Omental fat pad (tissue), 3 donors: ENCODE measurements at regions not wholly inside any gene's neighbourhood (a gene's known extent, or its start where the extent isn't known, plus 50 kb on each side); places are given as distances from the start of the nearest gene placed in this dataset.
"Not testable (repeated sequence)": the region's sequence is repeated elsewhere in the genome, so short reads cannot be mapped to it uniquely, and the experiment has no call there.

Experiments
- ATAC-seq: fragments of 150-250 bp; one replicate; pipeline ENCODE4 v1.9.1; 2016; ENCODE audit warnings: mild to moderate bottlenecking, moderate library complexity; ENCODE audit not compliant: low FRiP score
- DNase-seq: peaks from one replicate; pipeline ENCODE4 v3.0.0-alpha.2; 2019; ENCODE audit warnings: low spot score
- TF ChIP-seq, protein P1 (sequence below), 3 donors: fragments of 450-650 bp; IDR thresholded peaks; one replicate each; pipeline ENCODE4 v1.5.1; 2016 to 2017; ENCODE audit warnings: antibody characterized with exemption in 3 of 3, mild to moderate bottlenecking in 3 of 3, moderate library complexity in 2 of 3

DNA sequence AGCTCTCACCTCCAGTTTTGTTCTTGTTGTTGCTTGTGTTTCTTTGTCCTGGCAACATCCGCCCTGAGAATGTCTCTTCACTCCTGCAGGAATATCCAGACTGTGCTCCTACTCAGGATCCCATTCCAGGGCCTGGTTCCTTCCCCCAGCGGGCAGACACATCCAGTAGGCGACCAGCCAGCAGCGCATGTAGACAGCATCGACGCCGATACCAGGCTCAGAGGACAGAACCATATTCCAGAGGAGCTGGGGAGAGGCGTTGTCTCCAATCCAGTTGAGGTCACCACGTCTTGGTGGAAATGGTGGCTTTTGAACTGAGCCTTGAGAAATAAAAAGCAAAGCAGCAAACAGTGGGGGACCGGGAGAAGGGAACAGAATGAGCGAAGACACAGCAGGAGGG is 114.6 kb upstream of the THBS2 start:
- no peak for ATAC-seq
- TF ChIP-seq, protein P1, sequence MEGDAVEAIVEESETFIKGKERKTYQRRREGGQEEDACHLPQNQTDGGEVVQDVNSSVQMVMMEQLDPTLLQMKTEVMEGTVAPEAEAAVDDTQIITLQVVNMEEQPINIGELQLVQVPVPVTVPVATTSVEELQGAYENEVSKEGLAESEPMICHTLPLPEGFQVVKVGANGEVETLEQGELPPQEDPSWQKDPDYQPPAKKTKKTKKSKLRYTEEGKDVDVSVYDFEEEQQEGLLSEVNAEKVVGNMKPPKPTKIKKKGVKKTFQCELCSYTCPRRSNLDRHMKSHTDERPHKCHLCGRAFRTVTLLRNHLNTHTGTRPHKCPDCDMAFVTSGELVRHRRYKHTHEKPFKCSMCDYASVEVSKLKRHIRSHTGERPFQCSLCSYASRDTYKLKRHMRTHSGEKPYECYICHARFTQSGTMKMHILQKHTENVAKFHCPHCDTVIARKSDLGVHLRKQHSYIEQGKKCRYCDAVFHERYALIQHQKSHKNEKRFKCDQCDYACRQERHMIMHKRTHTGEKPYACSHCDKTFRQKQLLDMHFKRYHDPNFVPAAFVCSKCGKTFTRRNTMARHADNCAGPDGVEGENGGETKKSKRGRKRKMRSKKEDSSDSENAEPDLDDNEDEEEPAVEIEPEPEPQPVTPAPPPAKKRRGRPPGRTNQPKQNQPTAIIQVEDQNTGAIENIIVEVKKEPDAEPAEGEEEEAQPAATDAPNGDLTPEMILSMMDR (IDR thresholded peaks at IDR 0.05) = no peak
- no peak for DNase-seq

DNA sequence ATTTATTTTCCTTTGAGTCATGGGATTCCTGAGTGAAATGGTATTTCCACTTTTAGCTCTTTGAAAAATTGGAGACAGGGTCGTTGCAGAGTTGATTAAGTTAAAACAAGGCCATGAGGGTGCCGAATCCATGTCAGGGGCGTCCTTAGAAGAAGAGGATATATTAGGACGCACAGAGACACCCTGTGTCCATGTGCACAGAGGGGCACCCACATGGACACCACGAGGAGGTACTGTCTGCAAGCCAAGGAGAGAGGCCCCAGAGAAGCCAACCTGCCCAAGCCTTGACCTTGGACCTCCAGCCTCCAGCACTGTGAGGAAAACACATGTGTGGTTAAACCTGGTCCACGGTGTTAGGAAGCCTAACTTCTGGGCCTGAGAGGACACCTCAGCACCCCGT is 113.9 kb upstream of the THBS2 start:
- TF ChIP-seq, protein P1 (IDR thresholded peaks at IDR 0.05) = no peak
- DNase-seq (no peak), ATAC-seq (no peak)

DNA sequence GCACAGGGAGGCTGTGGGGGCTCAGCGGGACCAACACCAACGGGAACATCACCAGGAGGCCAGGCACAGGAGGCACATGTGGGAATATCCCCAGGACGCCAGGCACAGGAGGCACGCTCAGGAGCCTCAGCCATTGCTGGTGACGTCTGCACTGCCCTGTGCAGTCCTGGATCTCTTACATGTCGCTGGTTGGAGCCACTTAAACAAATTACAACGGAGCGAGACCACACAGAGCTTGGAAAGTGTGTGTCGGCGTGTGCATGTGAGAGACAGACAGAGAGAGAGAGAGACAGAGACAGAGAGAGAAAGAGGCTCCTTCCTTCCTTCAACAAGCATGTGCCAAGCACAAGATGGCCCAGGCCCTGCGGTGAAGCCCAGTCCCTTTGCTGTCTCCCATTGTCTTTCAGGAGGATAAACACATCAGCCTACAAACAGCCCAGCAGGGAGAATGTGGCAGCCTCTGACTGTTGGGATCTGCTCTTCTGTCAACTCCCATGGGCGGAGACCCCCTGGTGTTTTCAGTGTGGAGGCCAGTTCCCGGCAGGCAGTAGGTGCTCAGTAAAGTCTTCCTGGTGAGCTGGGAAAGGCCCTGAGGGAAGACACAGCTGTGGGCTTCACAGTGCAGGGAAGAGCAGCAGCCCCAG is 112.7 kb upstream of the THBS2 start:
- TF ChIP-seq, protein P1 (IDR thresholded peaks at IDR 0.05) = no peak
- DNase-seq = no peak

DNA sequence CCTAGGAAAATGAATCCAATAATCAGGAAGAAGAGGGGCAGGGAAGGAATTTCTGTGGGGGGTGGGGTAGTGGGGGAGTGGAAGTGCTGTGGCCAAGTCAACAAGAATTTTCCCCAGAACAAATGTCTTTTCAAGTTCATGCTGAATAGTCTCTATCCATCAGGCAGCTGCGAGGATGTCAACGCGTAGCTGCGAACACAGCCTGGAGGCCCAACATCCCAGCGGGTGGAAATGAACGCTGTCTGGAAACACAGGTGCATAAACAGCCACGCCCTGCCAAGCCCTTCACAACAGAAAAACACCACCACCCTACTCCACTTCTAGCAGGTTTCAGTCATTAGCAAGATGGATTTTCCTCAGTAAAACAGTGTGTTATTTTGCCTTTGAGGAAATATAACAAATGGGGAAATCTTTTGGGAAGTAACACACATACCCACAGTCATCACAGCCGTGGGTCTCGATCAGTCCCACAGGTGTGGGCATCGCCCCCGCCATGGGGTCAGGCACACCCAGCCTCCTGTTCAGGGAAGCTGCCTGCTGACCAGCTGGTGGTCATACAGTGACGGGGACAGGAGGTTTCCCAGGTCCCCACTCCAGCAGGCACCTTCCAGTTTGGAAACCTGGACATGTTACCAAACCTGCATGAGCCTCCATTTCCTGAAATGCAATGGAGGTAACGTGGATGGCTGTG is 112.1 kb upstream of the THBS2 start:
- TF ChIP-seq, protein P1 (IDR thresholded peaks at IDR 0.05) = no peak
- ATAC-seq = no peak
- DNase-seq = no peak

More for the DNA sequence above, 112.7 kb upstream of the THBS2 start:
- ATAC-seq = no peak

DNA sequence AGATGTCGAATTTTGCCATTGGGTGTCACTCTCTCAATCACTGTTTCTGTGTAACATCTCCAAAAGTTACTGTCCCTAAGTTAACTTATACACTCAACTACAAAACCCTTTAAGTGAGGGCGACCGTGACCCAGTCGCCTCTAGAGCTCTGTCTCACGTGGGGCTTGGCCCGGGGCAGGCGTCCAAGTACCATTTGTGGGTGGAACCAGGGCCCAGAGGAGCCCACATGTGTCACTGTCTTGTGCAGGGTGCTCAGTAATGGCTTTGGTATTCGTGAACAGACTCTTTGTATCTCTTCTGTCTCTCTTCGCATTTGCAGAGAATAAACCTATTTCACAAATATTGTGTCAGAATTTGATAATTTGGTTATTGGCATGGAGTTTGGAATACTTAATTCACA is 109.9 kb upstream of the THBS2 start:
- TF ChIP-seq, protein P1 (IDR thresholded peaks at IDR 0.05) = no peak
- ATAC-seq = no peak
- DNase-seq = no peak

DNA sequence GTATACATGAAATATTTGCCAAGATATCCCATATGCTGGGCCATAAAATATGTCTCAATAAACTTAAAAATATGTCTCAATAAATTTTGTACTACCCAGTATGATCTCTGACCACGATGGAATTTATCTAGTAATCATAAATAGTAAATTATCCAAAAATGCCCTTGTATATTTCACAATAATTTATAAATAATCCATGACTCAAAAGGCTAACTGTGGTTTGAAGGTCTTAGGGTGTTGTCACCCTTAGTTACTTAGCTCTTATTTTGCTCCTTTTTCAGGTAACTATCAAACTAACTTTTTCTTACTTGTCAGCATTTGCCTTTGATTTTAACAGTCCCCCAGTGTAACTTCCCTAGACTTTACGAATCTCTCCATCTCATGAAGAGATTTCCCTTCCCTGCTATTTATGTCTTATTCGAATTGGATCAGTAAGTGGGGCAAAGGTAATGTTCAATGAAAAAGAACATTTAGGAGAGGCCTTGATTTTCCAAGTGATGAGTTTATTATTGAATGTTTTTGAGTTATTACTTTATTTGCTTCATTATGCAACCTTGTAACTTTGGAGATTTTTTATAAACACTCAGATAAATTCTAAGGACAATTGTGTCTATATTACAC is 109.0 kb upstream of the THBS2 start:
- DNase-seq (no peak), ATAC-seq (no peak)
- TF ChIP-seq, protein P1 (IDR thresholded peaks at IDR 0.05) = no peak

DNA sequence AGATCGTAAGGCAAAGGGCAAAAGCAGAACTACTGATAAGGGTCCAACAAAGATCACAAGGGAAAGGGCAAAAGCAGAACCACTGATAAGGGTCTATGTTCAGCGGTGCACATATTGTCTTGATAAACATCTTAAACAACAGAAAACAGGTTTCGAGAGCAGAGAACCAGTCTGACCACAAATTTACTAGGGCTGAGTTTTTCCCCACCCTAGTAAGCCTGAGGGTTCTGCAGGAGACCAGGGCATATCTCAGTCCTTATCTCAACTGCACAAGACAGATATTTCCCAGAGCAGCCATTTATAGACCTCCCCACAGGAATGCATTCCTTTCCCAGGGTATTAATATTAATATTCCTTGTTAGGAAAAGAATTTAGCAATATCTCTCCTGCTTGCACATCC is 101.4 kb upstream of the THBS2 start:
- ATAC-seq, DNase-seq: not testable (repeated sequence)
